ENCODE measurements at regions not wholly inside any gene's neighbourhood (a gene's known extent, or its start where the extent isn't known, plus 50 kb on each side); places are given as distances from the start of the nearest gene placed in this dataset.

DNA sequence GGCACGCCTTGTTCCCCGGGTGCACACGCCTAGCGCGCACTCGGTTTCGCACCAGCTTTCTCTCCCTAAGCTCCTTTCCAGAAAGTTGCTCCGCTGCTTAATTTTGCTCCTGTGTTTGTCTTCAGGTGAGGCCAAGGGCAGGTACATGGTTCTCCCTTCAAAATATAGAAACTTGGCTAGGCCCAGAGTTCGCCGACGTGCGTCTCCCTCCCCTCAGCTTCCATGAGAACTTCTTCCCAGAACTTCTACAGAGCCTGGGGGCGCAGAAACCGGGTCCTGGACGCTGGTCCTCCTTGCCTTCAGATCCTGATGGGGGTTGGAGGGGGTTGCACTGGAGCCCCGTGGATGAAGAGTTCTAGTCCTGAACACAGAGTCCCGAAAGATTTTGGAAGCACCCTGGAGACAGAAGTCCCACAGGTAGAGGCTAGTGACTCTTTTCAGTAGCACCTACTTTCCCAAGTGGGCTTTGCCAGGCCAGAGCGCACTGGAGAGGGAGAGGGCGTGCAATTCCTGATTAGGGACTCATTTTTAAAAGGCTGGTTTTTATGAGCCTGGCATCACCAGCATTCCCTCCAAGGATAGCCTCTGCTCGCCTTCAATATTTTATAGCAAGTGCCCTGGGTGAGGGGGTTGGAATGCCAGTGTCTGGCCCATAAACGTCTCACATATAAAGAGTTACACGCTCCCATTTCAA, 128.4 kb downstream of the TMEM174 start:
- Histone ChIP-seq H3K27ac (no peak overlapping the region), H3K79me2 (no peaks in the 10 kb centered on the region), H3K4me1 (no peaks in the 10 kb centered on the region), H3K27me3 (ENCODE audit: control insufficient read depth, insufficient read depth, low read length) (peaks cover 18% of the 10 kb centered on the region), H3K9me3 (ENCODE audit: control insufficient read depth, low read length) (no peaks in the 10 kb centered on the region), H3K4me3 (ENCODE audit: low read depth, low read length) (no peak overlapping the region), H3K9ac (no peak overlapping the region), H2AFZ (no peak overlapping the region), H3K4me2 (ENCODE audit: low read length) (no peak overlapping the region), H3K36me3 (ENCODE audit: control insufficient read depth, insufficient read depth, low read length) (no peaks in the 10 kb centered on the region)
- TF ChIP-seq, protein P1, sequence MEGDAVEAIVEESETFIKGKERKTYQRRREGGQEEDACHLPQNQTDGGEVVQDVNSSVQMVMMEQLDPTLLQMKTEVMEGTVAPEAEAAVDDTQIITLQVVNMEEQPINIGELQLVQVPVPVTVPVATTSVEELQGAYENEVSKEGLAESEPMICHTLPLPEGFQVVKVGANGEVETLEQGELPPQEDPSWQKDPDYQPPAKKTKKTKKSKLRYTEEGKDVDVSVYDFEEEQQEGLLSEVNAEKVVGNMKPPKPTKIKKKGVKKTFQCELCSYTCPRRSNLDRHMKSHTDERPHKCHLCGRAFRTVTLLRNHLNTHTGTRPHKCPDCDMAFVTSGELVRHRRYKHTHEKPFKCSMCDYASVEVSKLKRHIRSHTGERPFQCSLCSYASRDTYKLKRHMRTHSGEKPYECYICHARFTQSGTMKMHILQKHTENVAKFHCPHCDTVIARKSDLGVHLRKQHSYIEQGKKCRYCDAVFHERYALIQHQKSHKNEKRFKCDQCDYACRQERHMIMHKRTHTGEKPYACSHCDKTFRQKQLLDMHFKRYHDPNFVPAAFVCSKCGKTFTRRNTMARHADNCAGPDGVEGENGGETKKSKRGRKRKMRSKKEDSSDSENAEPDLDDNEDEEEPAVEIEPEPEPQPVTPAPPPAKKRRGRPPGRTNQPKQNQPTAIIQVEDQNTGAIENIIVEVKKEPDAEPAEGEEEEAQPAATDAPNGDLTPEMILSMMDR (IDR thresholded peaks at IDR 0.05) = no peak

DNA sequence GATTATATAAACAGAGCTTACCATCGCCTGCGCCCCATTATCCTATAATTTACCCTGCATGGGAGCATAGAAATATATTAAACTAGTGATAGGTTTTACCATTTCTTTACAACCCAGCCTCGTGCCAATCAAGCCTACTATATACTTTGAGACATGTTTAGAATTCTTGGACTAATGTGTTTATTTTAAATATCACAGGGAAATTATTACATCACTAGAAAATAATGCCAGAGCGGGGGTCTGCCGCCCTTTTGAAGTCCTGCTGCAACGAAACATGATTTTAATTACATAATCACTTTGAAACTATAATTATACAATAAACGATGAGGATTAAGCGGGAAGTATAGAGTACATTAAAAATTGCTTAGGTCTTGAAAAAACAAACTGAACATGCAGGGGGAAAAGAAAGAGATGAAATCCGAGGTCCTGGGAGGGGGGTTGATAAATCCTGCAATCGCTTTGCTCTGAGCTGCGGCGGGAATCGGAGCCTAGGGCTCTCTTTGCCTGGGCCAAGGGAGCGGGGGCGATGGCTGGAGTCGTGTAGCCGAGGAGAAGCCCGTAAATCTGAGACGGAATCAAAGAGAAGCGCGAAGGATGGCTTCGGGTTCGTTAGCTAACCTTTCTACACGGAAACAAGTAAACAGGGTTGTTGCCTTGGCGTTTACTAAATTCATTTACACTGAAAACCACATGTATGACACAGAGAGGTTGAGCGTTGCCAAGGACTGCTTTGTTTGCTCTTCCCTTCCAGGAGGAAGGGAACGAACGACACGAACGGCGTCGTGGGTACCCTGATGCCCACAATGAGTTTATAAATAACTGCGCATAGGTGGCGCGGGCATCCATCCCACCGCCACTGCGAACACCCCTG, 127.6 kb downstream of the TMEM174 start:
- H3K4me3 ChIP-seq (ENCODE audit: low read depth, low read length) = no peak overlapping the region
- no peaks in the 10 kb centered on the region for H3K79me2 ChIP-seq
- no peaks in the 10 kb centered on the region for H3K36me3 ChIP-seq (ENCODE audit: control insufficient read depth, insufficient read depth, low read length)
- H3K9ac ChIP-seq = no peak overlapping the region
- H3K9me3 ChIP-seq (ENCODE audit: control insufficient read depth, low read length) = no peaks in the 10 kb centered on the region
- TF ChIP-seq, protein P1 (IDR thresholded peaks at IDR 0.05) = no peak
- no peak overlapping the region for H3K27ac ChIP-seq
- peaks cover 18% of the 10 kb centered on the region for H3K27me3 ChIP-seq (ENCODE audit: control insufficient read depth, insufficient read depth, low read length)
- no peak overlapping the region for H3K4me2 ChIP-seq (ENCODE audit: low read length)
- no peaks in the 10 kb centered on the region for H3K4me1 ChIP-seq
- no peak overlapping the region for H2AFZ ChIP-seq

DNA sequence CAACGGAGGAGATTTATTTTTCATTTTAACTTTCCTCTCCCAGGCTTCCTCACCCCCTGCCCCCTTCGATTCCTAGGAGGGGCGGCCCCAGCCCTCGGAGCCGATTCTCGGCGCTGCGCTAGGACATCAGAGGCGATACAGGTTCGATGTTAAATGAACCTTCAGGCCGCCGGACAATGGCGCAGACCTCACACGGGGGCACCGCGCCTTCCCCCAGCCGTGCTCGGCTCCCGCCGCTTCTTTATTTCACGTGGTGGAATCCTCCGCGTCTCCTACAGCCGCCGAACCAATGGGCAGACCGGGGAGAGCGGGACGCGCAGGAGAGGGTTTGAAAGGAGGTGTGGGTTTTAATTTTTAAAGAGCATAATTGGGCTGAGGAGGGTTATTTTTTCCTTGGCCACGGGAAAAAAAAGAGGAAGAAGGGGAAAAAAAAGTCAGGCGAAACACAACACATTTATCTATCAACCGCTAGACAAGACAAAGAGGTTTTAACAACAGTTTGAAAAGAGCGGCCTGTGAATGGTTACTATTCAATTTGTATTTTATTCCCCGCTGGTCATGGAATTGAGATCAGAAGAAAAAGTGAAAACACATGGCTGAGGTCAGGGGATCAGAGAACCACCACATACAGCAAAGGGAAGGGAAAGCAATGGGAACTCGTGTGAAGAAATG, 126.8 kb downstream of the TMEM174 start:
- no peak overlapping the region for H3K4me2 ChIP-seq (ENCODE audit: low read length)
- peaks cover 18% of the 10 kb centered on the region for H3K27me3 ChIP-seq (ENCODE audit: control insufficient read depth, insufficient read depth, low read length)
- H2AFZ ChIP-seq = no peak overlapping the region
- no peak overlapping the region for H3K27ac ChIP-seq
- H3K9me3 ChIP-seq (ENCODE audit: control insufficient read depth, low read length) = no peaks in the 10 kb centered on the region
- H3K36me3 ChIP-seq (ENCODE audit: control insufficient read depth, insufficient read depth, low read length) = no peaks in the 10 kb centered on the region
- H3K4me3 ChIP-seq (ENCODE audit: low read depth, low read length) = no peak overlapping the region
- TF ChIP-seq, protein P1 (IDR thresholded peaks at IDR 0.05) = no peak
- no peaks in the 10 kb centered on the region for H3K4me1 ChIP-seq
- H3K79me2 ChIP-seq = no peaks in the 10 kb centered on the region
- H3K9ac ChIP-seq = no peak overlapping the region

DNA sequence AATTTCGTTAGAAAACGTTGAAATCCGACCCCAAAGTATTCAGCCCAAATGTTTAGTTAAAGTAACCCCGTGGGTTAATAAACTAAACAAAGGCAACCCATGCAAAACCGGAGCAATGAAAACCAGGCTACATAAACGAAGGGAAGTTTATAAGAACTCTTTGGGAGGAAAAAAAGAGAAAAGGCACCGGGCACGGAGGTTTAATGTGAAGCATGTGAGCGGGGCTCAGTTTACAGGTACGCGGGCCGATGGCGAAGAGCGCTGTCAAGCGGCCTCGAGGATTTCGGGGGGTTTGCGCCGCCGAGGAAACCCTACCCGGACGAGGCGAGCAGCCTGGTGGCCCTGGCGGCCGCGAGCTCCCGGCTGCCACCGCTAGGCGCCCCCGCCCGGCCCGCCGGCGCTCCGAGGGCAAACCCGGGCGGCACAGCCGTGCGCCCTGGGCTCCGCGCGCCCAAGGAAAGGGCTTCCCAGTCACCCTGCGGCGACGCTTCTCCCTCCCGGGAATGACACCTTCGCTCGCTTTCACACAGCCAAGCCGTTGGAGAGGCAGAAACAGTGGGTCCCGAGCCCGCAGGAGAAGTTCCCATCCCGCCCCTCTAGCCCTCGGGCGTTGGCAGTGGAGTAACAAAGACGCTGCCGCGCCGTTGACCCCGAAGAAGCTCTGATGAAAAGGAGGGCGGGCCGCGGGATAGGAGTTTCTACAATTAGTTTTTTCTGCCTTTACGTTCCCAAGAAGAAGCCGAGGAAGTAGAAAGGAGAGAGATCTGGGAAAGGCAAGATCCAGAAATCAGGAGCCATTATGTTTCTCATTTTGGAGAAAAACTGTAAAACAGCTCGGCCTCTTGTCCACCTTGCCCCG, 126.0 kb downstream of the TMEM174 start:
- H3K9me3 ChIP-seq (ENCODE audit: control insufficient read depth, low read length) = no peaks in the 10 kb centered on the region
- no peaks in the 10 kb centered on the region for H3K36me3 ChIP-seq (ENCODE audit: control insufficient read depth, insufficient read depth, low read length)
- no peaks in the 10 kb centered on the region for H3K79me2 ChIP-seq
- TF ChIP-seq, protein P1 (IDR thresholded peaks at IDR 0.05) = no peak
- H3K4me3 ChIP-seq (ENCODE audit: low read depth, low read length) = no peak overlapping the region
- H3K27me3 ChIP-seq (ENCODE audit: control insufficient read depth, insufficient read depth, low read length) = peaks cover 18% of the 10 kb centered on the region
- H3K4me1 ChIP-seq = no peaks in the 10 kb centered on the region
- no peak overlapping the region for H3K27ac ChIP-seq
- H3K9ac ChIP-seq = no peak overlapping the region
- no peak overlapping the region for H3K4me2 ChIP-seq (ENCODE audit: low read length)
- H2AFZ ChIP-seq = no peak overlapping the region

Data from parathyroid adenoma (tissue), 2 donors.